ENCODE measurements at regions not wholly inside any gene's neighbourhood (a gene's known extent, or its start where the extent isn't known, plus 50 kb on each side); places are given as distances from the start of the nearest gene placed in this dataset.
"Not testable (repeated sequence)": the region's sequence is repeated elsewhere in the genome, so short reads cannot be mapped to it uniquely, and the experiment has no call there.

GRCh38 chr4:66746918-66747317 lies 798.4 kb downstream of the CENPC start:
- TF ChIP-seq CHD2 (IDR thresholded peaks at IDR 0.05; ENCODE audit: low read length, partially characterized antibody); CTCF (IDR thresholded peaks at IDR 0.05); USF2 (IDR thresholded peaks at IDR 0.05; ENCODE audit: borderline replicate concordance, low read depth, low read length); GATA2 (CRISPR knock-in tag; IDR thresholded peaks at IDR 0.05); POLR2AphosphoS5 (IDR thresholded peaks at IDR 0.05; ENCODE audit: low read depth, low read length); FOXJ3 (CRISPR knock-in tag; IDR thresholded peaks at IDR 0.05); EZH2phosphoT487 (IDR thresholded peaks at IDR 0.05; ENCODE audit: borderline replicate concordance, low read depth); NFIC (IDR thresholded peaks at IDR 0.05; ENCODE audit: borderline replicate concordance); RAD21 (IDR thresholded peaks at IDR 0.05; ENCODE audit: low read length); YY1 (IDR thresholded peaks at IDR 0.05; ENCODE audit: low read depth): not testable (repeated sequence)

All from SK-N-SH (cell line).